Activated CD4-positive, alpha-beta memory T cell treated with anti-CD3 and anti-CD28 coated beads, Interleukin-2, amount 10 ng/mL, durations not matched to agents 7 days and 5 days (primary cell): ENCODE measurements at regions not wholly inside any gene's neighbourhood (a gene's known extent, or its start where the extent isn't known, plus 50 kb on each side); places are given as distances from the start of the nearest gene placed in this dataset.
"Not testable (repeated sequence)": the region's sequence is repeated elsewhere in the genome, so short reads cannot be mapped to it uniquely, and the experiment has no call there.

ENCODE experiments used
- CTCF ChIA-PET: fragments of 350-600 bp; sonication (Branson Sonifier 250); formaldehyde crosslinking; loops from one replicate; lab custom pipeline; 2021; ENCODE audit warnings: antibody characterized with exemption, inconsistent platforms; lab: Charles Lee
- POLR2A ChIA-PET: fragments of 350-600 bp; sonication (Branson Sonifier 250); formaldehyde crosslinking; loops from one replicate; lab custom pipeline; 2021; ENCODE audit warnings: antibody characterized with exemption; lab: Charles Lee
- DNase-seq: peaks from one replicate; pipeline ENCODE4 v3.0.0-alpha.2; 2020
- H3K27ac Mint-ChIP-seq: one replicate; pipeline ENCODE4 v1.8.0; 2021; ENCODE audit warnings: mild to moderate bottlenecking, mixed read lengths
- H3K27me3 Mint-ChIP-seq: one replicate; pipeline ENCODE4 v1.8.0; 2021; ENCODE audit warnings: mixed read lengths
- H3K36me3 Mint-ChIP-seq: one replicate; pipeline ENCODE4 v1.8.0; 2021; ENCODE audit warnings: low read depth, mixed read lengths
- H3K4me1 Mint-ChIP-seq: one replicate; pipeline ENCODE4 v1.8.0; 2021; ENCODE audit warnings: mixed read lengths
- H3K4me3 Mint-ChIP-seq: one replicate; pipeline ENCODE4 v1.8.0; 2021; ENCODE audit warnings: mild to moderate bottlenecking, mixed read lengths
- H3K9me3 Mint-ChIP-seq: one replicate; pipeline ENCODE4 v1.8.0; 2021; ENCODE audit warnings: mixed read lengths

GRCh38 chr2:61658841-61659780 is 121.0 kb upstream of the XPO1 start:
- H3K4me1 Mint-ChIP-seq: peaks cover 9% of the 10 kb centered on the region
- H3K9me3 Mint-ChIP-seq: no peaks in the 10 kb centered on the region
- no peaks in the 10 kb centered on the region for H3K36me3 Mint-ChIP-seq
- ChIA-PET POLR2A (interaction anchor here (1.1 kb wide), 1 partner anchor 120 kb away, joined by 3 read pairs; no protein-coding TSS in a partner anchor), CTCF (interaction anchor here (0.9 to 1.9 kb wide), 4 partner anchors 12 to 239 kb away, joined by 3 to 12 read pairs (median 4); no protein-coding TSS in a partner anchor)
- no peak for DNase-seq
- no peaks in the 10 kb centered on the region for H3K27me3 Mint-ChIP-seq
- no peak overlapping the region for H3K27ac Mint-ChIP-seq
- H3K4me3 Mint-ChIP-seq: no peak overlapping the region

GRCh38 chr2:61649946-61650345 is 111.8 kb upstream of the XPO1 start:
- H3K27ac Mint-ChIP-seq, CTCF ChIA-PET, DNase-seq, POLR2A ChIA-PET, H3K4me1 Mint-ChIP-seq, H3K36me3 Mint-ChIP-seq, H3K27me3 Mint-ChIP-seq, H3K4me3 Mint-ChIP-seq: not testable (repeated sequence)
- H3K9me3 Mint-ChIP-seq: peaks cover 24% of the 10 kb centered on the region

- no peaks in the 10 kb centered on the region for H3K27me3 Mint-ChIP-seq
- CTCF ChIA-PET: no interaction called here
These were observed 110.9 kb upstream of the XPO1 start for GRCh38 chr2:61649021-61649420.

GRCh38 chr2:61647044-61647443 is 108.9 kb upstream of the XPO1 start:
- H3K9me3 Mint-ChIP-seq: peaks cover 24% of the 10 kb centered on the region
- H3K36me3 Mint-ChIP-seq: no peaks in the 10 kb centered on the region
- POLR2A ChIA-PET: no interaction called here
- CTCF ChIA-PET: no interaction called here
- no peaks in the 10 kb centered on the region for H3K4me1 Mint-ChIP-seq
- H3K27me3 Mint-ChIP-seq: no peaks in the 10 kb centered on the region
- no peak overlapping the region for H3K4me3 Mint-ChIP-seq
- no peak overlapping the region for H3K27ac Mint-ChIP-seq
- DNase-seq: no peak

More at GRCh38 chr2:61649021-61649420, 110.9 kb upstream of the XPO1 start:
- H3K36me3 Mint-ChIP-seq: no peaks in the 10 kb centered on the region
- H3K27ac Mint-ChIP-seq: no peak overlapping the region
- POLR2A ChIA-PET: no interaction called here
- no peak overlapping the region for H3K4me3 Mint-ChIP-seq
- DNase-seq: no peak
- peaks cover 24% of the 10 kb centered on the region for H3K9me3 Mint-ChIP-seq
- no peaks in the 10 kb centered on the region for H3K4me1 Mint-ChIP-seq

- no peak overlapping the region for H3K4me3 Mint-ChIP-seq
- ChIA-PET CTCF (no interaction called here), POLR2A (no interaction called here)
- H3K27ac Mint-ChIP-seq: no peak overlapping the region
- H3K36me3 Mint-ChIP-seq: no peaks in the 10 kb centered on the region
- H3K9me3 Mint-ChIP-seq: peaks cover 19% of the 10 kb centered on the region
- H3K4me1 Mint-ChIP-seq: no peaks in the 10 kb centered on the region
- H3K27me3 Mint-ChIP-seq: no peaks in the 10 kb centered on the region
- DNase-seq: no peak
These were observed 107.8 kb upstream of the XPO1 start for GRCh38 chr2:61645911-61646310.

- H3K4me3 Mint-ChIP-seq, CTCF ChIA-PET: not testable (repeated sequence)
These were observed 105.0 kb upstream of the XPO1 start for GRCh38 chr2:61643153-61643552.

GRCh38 chr2:61640406-61640805 is 102.2 kb upstream of the XPO1 start:
- no peaks in the 10 kb centered on the region for H3K36me3 Mint-ChIP-seq
- H3K9me3 Mint-ChIP-seq: no peaks in the 10 kb centered on the region
- ChIA-PET POLR2A (no interaction called here), CTCF (no interaction called here)
- H3K27me3 Mint-ChIP-seq: no peaks in the 10 kb centered on the region
- no peak overlapping the region for H3K27ac Mint-ChIP-seq
- DNase-seq: no peak
- H3K4me1 Mint-ChIP-seq: no peaks in the 10 kb centered on the region
- no peak overlapping the region for H3K4me3 Mint-ChIP-seq

More at GRCh38 chr2:61643153-61643552, 105.0 kb upstream of the XPO1 start:
- H3K27me3 Mint-ChIP-seq, DNase-seq, H3K4me1 Mint-ChIP-seq, H3K27ac Mint-ChIP-seq, H3K36me3 Mint-ChIP-seq, POLR2A ChIA-PET: not testable (repeated sequence)
- H3K9me3 Mint-ChIP-seq: peaks cover 10% of the 10 kb centered on the region

GRCh38 chr2:61639721-61640120 is 101.6 kb upstream of the XPO1 start:
- Mint-ChIP-seq H3K4me3 (no peak overlapping the region), H3K4me1 (no peaks in the 10 kb centered on the region), H3K27me3 (no peaks in the 10 kb centered on the region), H3K27ac (no peak overlapping the region), H3K9me3 (no peaks in the 10 kb centered on the region), H3K36me3 (no peaks in the 10 kb centered on the region)
- CTCF ChIA-PET: no interaction called here
- POLR2A ChIA-PET: no interaction called here
- DNase-seq: no peak

- no peak for DNase-seq
- Mint-ChIP-seq H3K36me3 (no peaks in the 10 kb centered on the region), H3K9me3 (no peaks in the 10 kb centered on the region), H3K4me3 (no peak overlapping the region), H3K4me1 (no peaks in the 10 kb centered on the region), H3K27me3 (no peaks in the 10 kb centered on the region), H3K27ac (no peak overlapping the region)
- CTCF ChIA-PET: no interaction called here
- POLR2A ChIA-PET: no interaction called here
These were observed 98.5 kb upstream of the XPO1 start for GRCh38 chr2:61636686-61637085.

GRCh38 chr2:61634512-61634911 is 96.4 kb upstream of the XPO1 start:
- no peak for DNase-seq
- no peak overlapping the region for H3K27ac Mint-ChIP-seq
- CTCF ChIA-PET: no interaction called here
- peaks cover 2% of the 10 kb centered on the region for H3K27me3 Mint-ChIP-seq
- no peaks in the 10 kb centered on the region for H3K36me3 Mint-ChIP-seq
- H3K4me3 Mint-ChIP-seq: no peak overlapping the region
- H3K9me3 Mint-ChIP-seq: no peaks in the 10 kb centered on the region
- POLR2A ChIA-PET: no interaction called here
- no peaks in the 10 kb centered on the region for H3K4me1 Mint-ChIP-seq

GRCh38 chr2:61633250-61633649 is 95.1 kb upstream of the XPO1 start:
- no peak for DNase-seq
- POLR2A ChIA-PET: interaction anchor here (0.9 kb wide), 1 partner anchor 95 kb away, joined by 3 read pairs; the partner anchor contains the start of gene XPO1
- Mint-ChIP-seq H3K27ac (no peak overlapping the region), H3K36me3 (no peaks in the 10 kb centered on the region), H3K9me3 (no peaks in the 10 kb centered on the region), H3K4me1 (no peaks in the 10 kb centered on the region), H3K4me3 (no peak overlapping the region), H3K27me3 (peaks cover 2% of the 10 kb centered on the region)
- CTCF ChIA-PET: no interaction called here

GRCh38 chr2:61632276-61633169 is 94.4 kb upstream of the XPO1 start:
- Mint-ChIP-seq H3K4me3 (no peak overlapping the region), H3K9me3 (no peaks in the 10 kb centered on the region), H3K27me3 (peaks cover 2% of the 10 kb centered on the region), H3K27ac (no peak overlapping the region), H3K36me3 (no peaks in the 10 kb centered on the region), H3K4me1 (no peaks in the 10 kb centered on the region)
- ChIA-PET POLR2A (no interaction called here), CTCF (no interaction called here)
- DNase-seq: no peak

GRCh38 chr2:61631321-61631720 is 93.2 kb upstream of the XPO1 start:
- H3K4me1 Mint-ChIP-seq: no peaks in the 10 kb centered on the region
- POLR2A ChIA-PET: no interaction called here
- no peak for DNase-seq
- CTCF ChIA-PET: no interaction called here
- H3K27me3 Mint-ChIP-seq: peaks cover 2% of the 10 kb centered on the region
- no peaks in the 10 kb centered on the region for H3K36me3 Mint-ChIP-seq
- no peaks in the 10 kb centered on the region for H3K9me3 Mint-ChIP-seq
- H3K27ac Mint-ChIP-seq: no peak overlapping the region
- H3K4me3 Mint-ChIP-seq: no peak overlapping the region
